Upper lobe of right lung (tissue), 1 donor: ENCODE measurements at regions not wholly inside any gene's neighbourhood (a gene's known extent, or its start where the extent isn't known, plus 50 kb on each side); places are given as distances from the start of the nearest gene placed in this dataset.
"Not testable (repeated sequence)": the region's sequence is repeated elsewhere in the genome, so short reads cannot be mapped to it uniquely, and the experiment has no call there.

Experiments
- ATAC-seq: fragments of 200-7000 bp; cut with Tn5 transposase; one replicate; pipeline ENCODE4 v1.9.1; 2020; ENCODE audit warnings: mild to moderate bottlenecking, moderate library complexity
- DNase-seq: peaks from one replicate; pipeline ENCODE4 v3.0.0-alpha.2; 2020
- H3K27ac ChIP-seq: fragments of 200-600 bp; one replicate; pipeline ENCODE4 v1.8.0; 2022
- H3K27me3 ChIP-seq: fragments of 200-600 bp; one replicate; pipeline ENCODE4 v1.8.0; 2022; ENCODE audit warnings: mild to moderate bottlenecking
- H3K36me3 ChIP-seq: fragments of 200-600 bp; one replicate; pipeline ENCODE4 v1.8.0; 2022
- H3K4me1 ChIP-seq: fragments of 200-600 bp; one replicate; pipeline ENCODE4 v1.8.0; 2022
- H3K4me3 ChIP-seq: fragments of 200-600 bp; one replicate; pipeline ENCODE4 v1.8.0; 2022; ENCODE audit warnings: mild to moderate bottlenecking
- H3K9me3 ChIP-seq: fragments of 200-600 bp; one replicate; pipeline ENCODE4 v1.8.0; 2022
- CTCF ChIP-seq: fragments of 200-600 bp; IDR thresholded peaks from one replicate; pipeline ENCODE4 v1.8.0; 2022; ENCODE audit warnings: antibody characterized with exemption
- intact Hi-C: fragments of 100-400 bp; cut with DNase I; formaldehyde crosslinking; loops from one replicate; pipeline ENCODE4 v1.11.0; 2022
- donor health status: DM: no; HTN: yes; CAD: no; lungs with severe emphysema.

- Histone ChIP-seq H3K4me1 (no peaks in the 10 kb centered on the region), H3K36me3 (no peaks in the 10 kb centered on the region), H3K9me3 (no peaks in the 10 kb centered on the region), H3K27ac (no peak overlapping the region), H3K4me3 (no peak overlapping the region), H3K27me3 (no peaks in the 10 kb centered on the region)
- DNase-seq, result no peak
- intact Hi-C loops, result no loop called here
- TF ChIP-seq CTCF, result no peak
- ATAC-seq, result no peak
Measured at GRCh38 chr2:188693771-188694170, 280.4 kb upstream of the COL3A1 start.

- DNase-seq (no peak), ATAC-seq (no peak)
- no peaks in the 10 kb centered on the region for H3K4me1 ChIP-seq
- no peaks in the 10 kb centered on the region for H3K9me3 ChIP-seq
- no peak for TF ChIP-seq CTCF
- H3K27ac ChIP-seq, result no peak overlapping the region
- intact Hi-C loops, result no loop called here
- H3K27me3 ChIP-seq, result no peaks in the 10 kb centered on the region
- H3K4me3 ChIP-seq, result no peak overlapping the region
- no peaks in the 10 kb centered on the region for H3K36me3 ChIP-seq
Measured at GRCh38 chr2:188695953-188696352, 278.2 kb upstream of the COL3A1 start.

- intact Hi-C loops, H3K27ac ChIP-seq: not testable (repeated sequence)
Measured at GRCh38 chr2:188698151-188698550, 276.0 kb upstream of the COL3A1 start.

GRCh38 chr2:188701836-188702235 is 272.3 kb upstream of the COL3A1 start:
- no peak for TF ChIP-seq CTCF
- Histone ChIP-seq H3K27ac (no peak overlapping the region), H3K9me3 (no peaks in the 10 kb centered on the region), H3K4me1 (no peaks in the 10 kb centered on the region), H3K36me3 (no peaks in the 10 kb centered on the region), H3K4me3 (no peak overlapping the region), H3K27me3 (no peaks in the 10 kb centered on the region)
- intact Hi-C loops, result no loop called here
- DNase-seq (no peak), ATAC-seq (no peak)

More at GRCh38 chr2:188698151-188698550, 276.0 kb upstream of the COL3A1 start:
- not testable (repeated sequence) for H3K36me3 ChIP-seq, DNase-seq, H3K4me3 ChIP-seq, H3K9me3 ChIP-seq, H3K27me3 ChIP-seq, H3K4me1 ChIP-seq, ATAC-seq

- no peak for TF ChIP-seq CTCF
- no peaks in the 10 kb centered on the region for H3K27me3 ChIP-seq
- H3K27ac ChIP-seq, result no peak overlapping the region
- ATAC-seq (no peak), DNase-seq (no peak)
- H3K9me3 ChIP-seq, result no peaks in the 10 kb centered on the region
- intact Hi-C loops, result no loop called here
- no peak overlapping the region for H3K4me3 ChIP-seq
- H3K36me3 ChIP-seq, result no peaks in the 10 kb centered on the region
- H3K4me1 ChIP-seq, result no peaks in the 10 kb centered on the region
Measured at GRCh38 chr2:188705191-188705590, 269.0 kb upstream of the COL3A1 start.

GRCh38 chr2:188713961-188714360 is 260.2 kb upstream of the COL3A1 start:
- intact Hi-C loops, result no loop called here
- TF ChIP-seq CTCF, result no peak
- ATAC-seq (no peak), DNase-seq (no peak)
- no peaks in the 10 kb centered on the region for H3K27me3 ChIP-seq
- H3K9me3 ChIP-seq, result no peaks in the 10 kb centered on the region
- no peaks in the 10 kb centered on the region for H3K4me1 ChIP-seq
- H3K4me3 ChIP-seq, result no peak overlapping the region
- H3K36me3 ChIP-seq, result no peaks in the 10 kb centered on the region
- H3K27ac ChIP-seq, result no peak overlapping the region
